ENCODE measurements at regions not wholly inside any gene's neighbourhood (a gene's known extent, or its start where the extent isn't known, plus 50 kb on each side); places are given as distances from the start of the nearest gene placed in this dataset.

DNA sequence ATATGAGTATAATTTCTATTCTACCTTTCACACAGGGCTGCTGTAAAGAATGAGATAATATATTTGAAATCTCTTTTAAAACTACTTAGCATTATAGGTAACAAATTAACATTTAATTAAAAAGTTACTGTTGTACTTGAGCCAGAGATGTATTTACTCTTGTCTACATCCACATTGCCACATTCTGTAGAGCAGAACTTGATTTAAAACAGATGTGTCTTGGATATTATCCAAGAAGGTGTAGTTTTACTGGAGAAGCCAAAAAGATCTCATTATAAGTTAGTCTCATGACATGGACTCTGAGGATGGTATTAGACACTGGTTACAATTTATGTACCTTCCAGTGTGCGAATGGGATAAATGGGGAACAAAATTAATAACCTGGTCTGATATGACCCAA is 293.1 kb upstream of the CCNH start:
- DNase-seq (ENCODE audit: low read depth): no peak
- no peak overlapping the region for H3K4me3 ChIP-seq (ENCODE audit: control insufficient read depth, low read depth, low read length)
- TF ChIP-seq, protein P1, sequence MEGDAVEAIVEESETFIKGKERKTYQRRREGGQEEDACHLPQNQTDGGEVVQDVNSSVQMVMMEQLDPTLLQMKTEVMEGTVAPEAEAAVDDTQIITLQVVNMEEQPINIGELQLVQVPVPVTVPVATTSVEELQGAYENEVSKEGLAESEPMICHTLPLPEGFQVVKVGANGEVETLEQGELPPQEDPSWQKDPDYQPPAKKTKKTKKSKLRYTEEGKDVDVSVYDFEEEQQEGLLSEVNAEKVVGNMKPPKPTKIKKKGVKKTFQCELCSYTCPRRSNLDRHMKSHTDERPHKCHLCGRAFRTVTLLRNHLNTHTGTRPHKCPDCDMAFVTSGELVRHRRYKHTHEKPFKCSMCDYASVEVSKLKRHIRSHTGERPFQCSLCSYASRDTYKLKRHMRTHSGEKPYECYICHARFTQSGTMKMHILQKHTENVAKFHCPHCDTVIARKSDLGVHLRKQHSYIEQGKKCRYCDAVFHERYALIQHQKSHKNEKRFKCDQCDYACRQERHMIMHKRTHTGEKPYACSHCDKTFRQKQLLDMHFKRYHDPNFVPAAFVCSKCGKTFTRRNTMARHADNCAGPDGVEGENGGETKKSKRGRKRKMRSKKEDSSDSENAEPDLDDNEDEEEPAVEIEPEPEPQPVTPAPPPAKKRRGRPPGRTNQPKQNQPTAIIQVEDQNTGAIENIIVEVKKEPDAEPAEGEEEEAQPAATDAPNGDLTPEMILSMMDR (IDR thresholded peaks at IDR 0.05; ENCODE audit: control insufficient read depth, insufficient read depth, low read depth, low read length, missing control alignments): no peak

DNA sequence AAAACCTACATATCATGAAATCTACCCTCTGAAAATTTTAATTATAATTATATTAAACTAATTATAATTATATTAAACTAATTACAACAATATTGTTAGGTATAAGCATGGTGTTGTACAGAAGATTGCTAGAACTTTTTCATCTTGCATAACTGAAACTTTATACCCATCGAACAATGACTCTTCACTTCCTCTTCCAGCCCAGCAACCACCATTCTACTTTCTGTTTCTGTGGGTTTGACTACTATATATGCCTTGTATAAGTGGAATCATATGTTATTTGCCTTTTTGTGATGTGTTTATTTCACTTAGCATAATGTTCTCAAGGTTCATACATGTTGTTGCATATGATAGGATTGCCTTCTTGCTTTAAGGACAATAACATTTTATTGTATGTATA is 274.2 kb upstream of the CCNH start:
- TF ChIP-seq, protein P1 (IDR thresholded peaks at IDR 0.05; ENCODE audit: control insufficient read depth, insufficient read depth, low read depth, low read length, missing control alignments): no peak
- H3K4me3 ChIP-seq (ENCODE audit: control insufficient read depth, low read depth, low read length): no peak overlapping the region
- DNase-seq (ENCODE audit: low read depth): no peak

DNA sequence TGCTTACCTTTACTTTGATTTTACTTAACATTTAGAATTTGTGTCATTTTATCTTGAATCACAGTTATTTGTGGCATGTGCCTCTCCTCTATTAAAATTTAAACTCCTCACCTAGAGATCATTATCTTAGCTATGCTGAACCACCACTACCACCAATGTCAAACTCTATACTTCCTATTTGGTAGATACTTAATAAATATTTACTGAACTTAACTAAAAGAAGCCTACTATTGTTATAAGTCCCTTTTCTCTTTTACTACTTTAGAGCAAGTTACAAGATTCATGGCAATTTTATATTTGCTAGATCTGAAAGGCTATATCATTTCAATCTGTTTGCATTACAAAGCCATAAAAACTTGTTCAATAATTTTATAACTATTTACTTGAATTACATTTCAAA is 273.3 kb upstream of the CCNH start:
- TF ChIP-seq, protein P1 (IDR thresholded peaks at IDR 0.05; ENCODE audit: control insufficient read depth, insufficient read depth, low read depth, low read length, missing control alignments): no peak
- no peak overlapping the region for H3K4me3 ChIP-seq (ENCODE audit: control insufficient read depth, low read depth, low read length)
- no peak for DNase-seq (ENCODE audit: low read depth)

DNA sequence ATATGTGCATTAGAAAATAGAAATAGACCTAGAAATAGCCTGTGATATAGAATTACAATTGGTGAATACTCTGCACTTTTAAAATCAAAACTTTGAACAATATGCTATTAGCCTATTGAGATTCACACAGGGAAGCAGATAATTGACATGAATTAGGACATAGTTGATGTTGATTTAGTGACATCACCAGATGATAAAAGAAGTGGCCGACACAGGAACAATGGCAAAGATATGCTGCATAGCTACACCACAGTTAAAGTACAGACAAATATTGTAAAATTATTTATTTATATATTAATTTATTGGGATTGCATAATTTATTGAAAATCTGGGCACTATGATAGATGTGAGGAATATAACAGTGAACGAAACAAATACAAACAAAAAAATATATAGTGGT is 261.5 kb upstream of the CCNH start:
- TF ChIP-seq, protein P1 (IDR thresholded peaks at IDR 0.05; ENCODE audit: control insufficient read depth, insufficient read depth, low read depth, low read length, missing control alignments): no peak
- no peak for DNase-seq (ENCODE audit: low read depth)
- no peak overlapping the region for H3K4me3 ChIP-seq (ENCODE audit: control insufficient read depth, low read depth, low read length)

DNA sequence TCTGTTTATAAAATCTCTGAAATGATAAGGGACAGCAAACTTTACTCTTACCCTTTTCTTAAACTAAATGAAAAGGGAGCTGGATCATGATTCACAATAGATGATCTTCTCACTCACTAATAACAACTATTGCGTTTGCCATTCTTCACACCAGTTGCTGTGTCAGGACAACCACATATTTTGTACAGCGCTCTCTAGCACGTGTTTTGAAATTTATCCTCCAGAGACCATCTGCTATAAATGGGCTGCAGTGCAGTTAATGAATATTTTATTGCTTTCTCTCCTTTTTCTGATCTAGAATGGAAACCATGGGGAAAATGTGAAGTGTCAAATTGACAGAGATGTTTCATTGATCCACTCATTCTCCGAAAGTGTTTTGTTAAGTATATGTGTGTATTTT is 258.4 kb upstream of the CCNH start:
- TF ChIP-seq, protein P1 (IDR thresholded peaks at IDR 0.05; ENCODE audit: control insufficient read depth, insufficient read depth, low read depth, low read length, missing control alignments): no peak
- no peak for DNase-seq (ENCODE audit: low read depth)
- no peak overlapping the region for H3K4me3 ChIP-seq (ENCODE audit: control insufficient read depth, low read depth, low read length)

DNA sequence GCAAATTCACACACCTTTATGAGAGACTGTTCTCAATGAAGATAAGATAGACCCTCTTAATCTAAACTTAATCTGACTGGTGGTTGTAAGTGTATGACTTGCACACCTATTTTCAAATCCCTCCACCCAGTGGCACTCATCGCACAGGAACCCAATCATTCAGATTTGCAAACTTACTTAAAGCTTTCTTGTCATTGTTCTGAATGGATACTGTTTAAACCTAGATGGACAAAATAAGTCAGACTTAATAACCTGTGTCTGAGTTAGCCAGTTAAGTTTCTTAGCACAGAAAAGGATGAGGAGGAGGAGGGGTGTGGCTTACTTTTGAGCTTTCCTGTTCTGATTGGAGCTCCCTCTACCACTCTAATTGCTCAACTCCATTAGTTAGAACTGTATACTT is 252.4 kb upstream of the CCNH start:
- TF ChIP-seq, protein P1 (IDR thresholded peaks at IDR 0.05; ENCODE audit: control insufficient read depth, insufficient read depth, low read depth, low read length, missing control alignments): no peak
- H3K4me3 ChIP-seq (ENCODE audit: control insufficient read depth, low read depth, low read length): no peak overlapping the region
- DNase-seq (ENCODE audit: low read depth): no peak

All from AG09309 (cell line).